Thymus (tissue), 11 donors: ENCODE measurements at regions not wholly inside any gene's neighbourhood (a gene's known extent, or its start where the extent isn't known, plus 50 kb on each side); places are given as distances from the start of the nearest gene placed in this dataset.

Experiments
- DNase-seq, 9 donors: peaks; one replicate each; pipeline ENCODE4 v3.0.0-alpha.2; 2013; ENCODE audit warnings: low spot score in 9 of 9, low read depth in 6 of 9, missing footprints in 1 of 9
- H3K27ac ChIP-seq, 2 donors: one replicate each; pipeline ENCODE4 v1.5.1; 2013; ENCODE audit warnings: control low read depth in 1 of 2, low read depth in 1 of 2, low read length in 1 of 2, mild to moderate bottlenecking in 1 of 2, moderate library complexity in 1 of 2
- H3K27me3 ChIP-seq, 2 donors: one replicate each; pipeline ENCODE4 v1.5.1; 2013; ENCODE audit warnings: low read length in 1 of 2; ENCODE audit not compliant: control insufficient read depth in 2 of 2, insufficient read depth in 1 of 2
- H3K36me3 ChIP-seq, 2 donors: one replicate each; pipeline ENCODE4 v1.5.1; 2013; ENCODE audit warnings: low read length in 1 of 2, mild to moderate bottlenecking in 1 of 2, moderate library complexity in 1 of 2; ENCODE audit not compliant: control insufficient read depth in 2 of 2, insufficient read depth in 2 of 2
- H3K4me1 ChIP-seq, 2 donors: one replicate each; pipeline ENCODE4 v1.5.1; 2013; ENCODE audit warnings: low read length in 2 of 2; ENCODE audit not compliant: control insufficient read depth in 2 of 2, insufficient read depth in 2 of 2
- H3K4me3 ChIP-seq, 2 donors: one replicate each; pipeline ENCODE4 v1.5.1; 2013; ENCODE audit warnings: low read length in 2 of 2, control low read depth in 1 of 2, mild to moderate bottlenecking in 1 of 2
- H3K9me3 ChIP-seq, 2 donors: one replicate each; pipeline ENCODE4 v1.5.1; 2013; ENCODE audit warnings: low read length in 1 of 2, mild to moderate bottlenecking in 1 of 2; ENCODE audit not compliant: control insufficient read depth in 2 of 2, insufficient read depth in 1 of 2
- WGBS: extraction: QIAGEN DNeasy Blood & Tissue Kit; methylation state at CpG from one replicate; pipeline ENCODE4 v1.1.7; 2013; 5-methylcytosine and 5-hydroxymethylcytosine counted together
- donor health status: healthy.

DNA sequence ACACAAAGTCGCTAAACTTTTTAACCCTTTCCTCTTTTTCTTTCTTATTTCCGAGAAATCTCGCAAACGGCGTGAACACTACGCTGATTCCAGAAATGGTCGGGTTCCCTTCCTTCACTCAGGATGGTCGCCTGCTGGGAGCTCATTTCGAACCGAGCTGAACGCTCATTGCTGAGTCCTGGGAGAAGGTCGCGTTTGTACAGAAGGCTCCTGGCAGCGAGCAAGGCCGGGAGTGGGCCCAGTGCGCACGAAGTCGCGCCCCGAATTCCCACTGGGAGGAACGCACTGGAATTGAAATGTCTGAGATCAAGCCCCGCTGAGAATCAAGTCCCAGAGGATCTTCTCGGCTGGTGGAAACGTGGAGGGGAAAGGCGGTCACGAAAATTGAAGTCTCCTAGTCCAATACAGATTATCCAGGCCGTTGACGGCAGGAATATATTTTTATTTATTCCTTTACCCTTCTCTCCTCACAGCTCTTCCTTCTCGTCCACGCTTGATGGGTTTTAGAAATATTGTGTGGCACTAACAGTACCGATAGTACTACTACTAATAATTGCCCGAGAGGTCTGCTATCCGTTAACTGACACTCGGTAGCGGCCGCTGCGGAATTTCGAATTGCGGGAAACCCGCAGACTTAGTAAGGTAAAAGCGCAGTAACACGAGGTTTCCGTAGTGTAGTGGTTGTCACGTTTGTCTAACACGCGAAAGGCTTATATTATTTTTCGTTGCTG is 207.2 kb upstream of the ZNF184 start:
- H3K36me3 ChIP-seq, result no peaks in the 10 kb centered on the region
- no peak overlapping the region for H3K27ac ChIP-seq
- peaks cover 0 to 3% of the 10 kb centered on the region in 2 donors for H3K9me3 ChIP-seq
- WGBS, result 11% methylated on average over 47 of the region's 47 CpGs
- peaks cover 59 to 96% of the 10 kb centered on the region in 2 donors for H3K27me3 ChIP-seq
- no peak for DNase-seq
- H3K4me3 ChIP-seq, result no peak overlapping the region
- H3K4me1 ChIP-seq, result peaks cover 0 to 6% of the 10 kb centered on the region in 2 donors

DNA sequence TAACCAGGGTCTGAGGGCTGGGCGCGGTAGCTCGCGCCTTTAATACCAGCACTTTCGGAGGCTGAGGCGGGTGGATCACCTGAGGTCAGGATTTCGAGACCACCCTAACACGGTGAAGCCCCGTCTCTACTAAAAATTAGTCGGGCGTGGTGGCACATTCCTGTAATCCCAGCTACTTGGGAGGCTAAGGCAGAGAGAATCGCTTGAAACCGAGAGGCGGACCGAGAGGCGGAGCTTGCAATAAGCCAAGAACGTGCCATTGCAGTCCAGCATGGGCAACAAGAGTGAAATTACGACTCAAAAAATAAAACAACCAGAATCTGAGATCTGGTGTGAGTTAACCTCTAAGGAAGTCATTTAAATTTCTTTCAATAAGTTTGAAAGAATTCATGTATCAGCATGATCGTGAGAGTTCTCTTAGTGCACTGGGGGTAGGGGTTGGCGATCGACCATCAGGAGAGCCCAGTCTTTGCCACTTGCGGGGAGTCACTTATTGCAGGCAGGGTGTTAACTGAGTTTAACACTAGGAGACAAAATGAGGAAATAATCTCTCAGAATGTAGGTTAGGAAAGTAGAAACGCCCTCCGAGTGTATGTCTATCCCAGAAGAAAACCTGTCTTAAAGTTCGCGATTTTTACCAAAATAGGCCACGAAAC is 206.5 kb upstream of the ZNF184 start:
- peaks cover 0 to 6% of the 10 kb centered on the region in 2 donors for H3K4me1 ChIP-seq
- H3K36me3 ChIP-seq, result no peaks in the 10 kb centered on the region
- peak in 1 of 9 donors; percentile 9 for DNase-seq
- WGBS, result 10% methylated on average over 27 of the region's 27 CpGs
- H3K27ac ChIP-seq, result no peak overlapping the region
- H3K27me3 ChIP-seq, result peaks cover 54 to 95% of the 10 kb centered on the region in 2 donors
- peaks cover 0 to 3% of the 10 kb centered on the region in 2 donors for H3K9me3 ChIP-seq
- no peak overlapping the region for H3K4me3 ChIP-seq

DNA sequence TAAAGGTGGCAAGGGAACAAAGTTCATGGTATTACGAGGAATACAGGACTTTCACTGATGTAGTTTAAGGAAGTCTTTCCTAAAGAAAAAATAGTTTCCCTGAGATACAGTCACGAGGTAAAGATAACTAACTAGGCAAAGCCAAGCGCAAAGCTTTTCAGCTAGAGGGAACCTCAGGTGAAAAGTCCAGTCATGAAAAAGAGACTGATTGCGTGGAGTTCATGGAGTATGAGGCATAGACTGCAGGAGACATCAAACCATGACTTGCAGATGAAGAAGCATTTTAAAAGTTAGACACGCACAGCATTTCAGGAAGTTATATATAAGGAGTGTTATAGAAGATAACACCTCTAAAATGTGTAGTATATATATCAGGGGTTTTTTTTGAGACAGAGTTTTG is 205.6 kb upstream of the ZNF184 start:
- Histone ChIP-seq H3K27ac (no peak overlapping the region), H3K4me1 (peaks cover 0 to 6% of the 10 kb centered on the region in 2 donors), H3K4me3 (no peak overlapping the region), H3K9me3 (peaks cover 0 to 3% of the 10 kb centered on the region in 2 donors), H3K27me3 (peaks cover 53 to 95% of the 10 kb centered on the region in 2 donors), H3K36me3 (no peaks in the 10 kb centered on the region)
- no peak for DNase-seq
- WGBS, result 40% methylated on average over 5 of the region's 5 CpGs

DNA sequence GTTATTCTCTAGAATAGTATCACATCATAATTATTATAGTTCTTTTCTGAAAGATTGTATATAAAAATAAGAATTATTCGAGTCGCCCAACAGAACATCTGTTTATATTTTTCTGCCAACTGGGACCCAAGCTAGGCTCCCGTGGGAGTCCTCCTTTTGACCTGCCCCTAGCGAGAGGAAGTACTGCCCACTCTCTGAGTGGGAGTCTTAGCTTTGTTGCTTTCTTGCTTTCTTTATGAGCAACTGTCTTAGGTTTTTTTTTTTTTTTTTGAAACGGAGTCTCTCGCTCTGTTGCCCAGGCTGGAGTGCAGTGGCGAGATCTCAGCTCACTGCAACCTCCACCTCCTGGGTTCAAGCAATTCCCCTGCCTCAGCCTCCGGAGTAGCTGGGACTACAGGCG is 202.0 kb upstream of the ZNF184 start:
- H3K9me3 ChIP-seq, result peaks cover under 1 to 4% of the 10 kb centered on the region in 2 donors
- H3K27ac ChIP-seq, result no peak overlapping the region
- WGBS, result 81% methylated on average over 9 of the region's 9 CpGs
- peaks cover 0 to 6% of the 10 kb centered on the region in 2 donors for H3K4me1 ChIP-seq
- no peak for DNase-seq
- no peak overlapping the region for H3K4me3 ChIP-seq
- peaks cover 44 to 95% of the 10 kb centered on the region in 2 donors for H3K27me3 ChIP-seq
- no peaks in the 10 kb centered on the region for H3K36me3 ChIP-seq

DNA sequence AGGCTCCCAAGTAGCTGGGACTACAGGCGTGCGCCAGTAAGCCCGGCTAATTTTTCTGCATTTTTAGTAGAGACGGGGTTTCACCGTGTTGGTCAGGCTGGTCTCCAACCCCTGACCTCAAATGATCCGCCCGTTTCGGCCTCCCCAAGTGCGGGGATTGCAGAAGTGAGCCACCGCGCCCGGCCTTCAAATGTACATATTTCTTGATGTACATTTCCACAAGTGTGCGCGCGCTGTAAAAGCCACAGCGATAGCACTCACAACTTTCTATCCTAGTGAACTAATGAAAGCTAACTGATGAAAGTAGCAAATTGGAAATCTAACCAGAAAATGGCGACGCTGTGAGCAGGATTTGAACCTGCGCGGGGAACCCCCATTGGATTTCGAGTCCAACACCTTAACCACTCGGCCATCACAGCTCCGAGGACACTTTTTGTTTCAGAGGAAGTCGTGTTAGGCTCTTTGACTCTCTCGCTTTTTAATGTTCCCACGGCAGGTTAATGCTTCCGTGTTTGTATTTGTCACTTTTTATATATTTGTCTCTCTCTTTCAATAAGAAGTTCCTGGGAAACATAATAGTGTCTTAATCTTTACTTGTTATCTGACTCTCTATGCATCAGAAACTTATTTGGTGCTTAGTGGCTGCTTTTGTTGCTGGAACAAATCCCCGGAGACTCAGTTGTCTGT is 199.4 kb upstream of the ZNF184 start:
- DNase-seq, result peak in 1 of 9 donors; percentile 35
- no peak overlapping the region for H3K4me3 ChIP-seq

DNA sequence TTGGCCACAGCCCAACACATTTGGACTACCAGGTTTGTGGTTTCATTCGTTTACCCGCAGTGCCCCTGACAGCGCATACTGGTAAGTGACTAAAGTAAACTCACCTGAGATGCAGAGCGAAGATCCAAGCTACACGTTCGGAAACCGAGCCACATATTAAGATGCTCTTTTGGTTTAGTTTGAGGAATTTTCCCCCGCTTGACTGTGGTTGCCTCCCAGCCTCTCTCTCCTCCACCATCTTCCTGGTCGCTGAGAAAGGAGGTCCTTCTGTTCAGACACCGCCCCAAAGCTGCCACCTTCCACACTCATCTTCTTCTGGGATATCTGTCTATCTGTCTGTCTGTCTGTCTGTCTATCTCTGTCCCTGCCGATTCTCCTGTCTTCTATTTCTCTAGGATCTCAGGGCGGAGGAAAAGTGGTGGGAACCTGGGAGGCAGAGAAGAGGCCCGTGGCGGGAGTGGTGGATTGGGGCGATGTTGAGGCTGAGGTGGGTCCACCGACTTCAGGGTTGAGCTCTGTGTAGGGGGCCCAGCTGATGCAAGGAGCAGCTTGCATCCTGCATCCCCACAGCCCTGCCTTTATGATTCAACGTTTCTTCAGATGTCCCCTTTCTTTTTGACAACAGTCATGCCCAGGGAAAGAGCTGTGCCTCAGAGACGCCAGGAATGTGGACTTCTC is 196.9 kb upstream of the ZNF184 start:
- peaks cover 48 to 98% of the 10 kb centered on the region in 2 donors for H3K27me3 ChIP-seq
- H3K27ac ChIP-seq, result no peak overlapping the region
- H3K9me3 ChIP-seq, result peaks cover 0 to 4% of the 10 kb centered on the region in 2 donors
- no peaks in the 10 kb centered on the region for H3K36me3 ChIP-seq
- DNase-seq, result peak in 1 of 9 donors; percentile 1
- H3K4me3 ChIP-seq, result no peak overlapping the region
- WGBS, result 15% methylated on average over 18 of the region's 18 CpGs
- peaks cover 0 to 10% of the 10 kb centered on the region in 2 donors for H3K4me1 ChIP-seq

More for the DNA sequence above, 199.4 kb upstream of the ZNF184 start:
- Histone ChIP-seq H3K27ac (peak overlapping the region in 1 of 2 donors; percentile 2), H3K9me3 (peaks cover 0 to 4% of the 10 kb centered on the region in 2 donors), H3K36me3 (no peaks in the 10 kb centered on the region), H3K4me1 (peaks cover 0 to 10% of the 10 kb centered on the region in 2 donors), H3K27me3 (peaks cover 46 to 95% of the 10 kb centered on the region in 2 donors)
- 4% methylated on average over 28 of the region's 28 CpGs for WGBS

DNA sequence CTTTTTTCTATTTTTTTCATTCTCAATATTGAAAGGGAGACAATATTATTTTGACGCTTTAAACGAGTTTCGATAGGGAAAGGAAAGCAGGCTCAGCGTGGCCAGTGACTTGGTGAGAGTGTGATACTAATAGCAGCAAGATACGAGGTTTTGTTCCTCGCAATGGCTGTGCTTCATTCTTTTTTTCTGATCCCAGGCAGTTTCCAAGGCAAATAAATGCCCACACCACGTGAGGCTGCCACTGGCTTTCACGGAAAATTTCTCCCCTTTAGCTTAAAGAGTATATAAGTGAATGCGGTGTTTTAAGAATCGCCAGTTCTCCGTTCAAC is 196.4 kb upstream of the ZNF184 start:
- 8% methylated on average over 11 of the region's 11 CpGs for WGBS
- H3K4me3 ChIP-seq, result no peak overlapping the region

DNA sequence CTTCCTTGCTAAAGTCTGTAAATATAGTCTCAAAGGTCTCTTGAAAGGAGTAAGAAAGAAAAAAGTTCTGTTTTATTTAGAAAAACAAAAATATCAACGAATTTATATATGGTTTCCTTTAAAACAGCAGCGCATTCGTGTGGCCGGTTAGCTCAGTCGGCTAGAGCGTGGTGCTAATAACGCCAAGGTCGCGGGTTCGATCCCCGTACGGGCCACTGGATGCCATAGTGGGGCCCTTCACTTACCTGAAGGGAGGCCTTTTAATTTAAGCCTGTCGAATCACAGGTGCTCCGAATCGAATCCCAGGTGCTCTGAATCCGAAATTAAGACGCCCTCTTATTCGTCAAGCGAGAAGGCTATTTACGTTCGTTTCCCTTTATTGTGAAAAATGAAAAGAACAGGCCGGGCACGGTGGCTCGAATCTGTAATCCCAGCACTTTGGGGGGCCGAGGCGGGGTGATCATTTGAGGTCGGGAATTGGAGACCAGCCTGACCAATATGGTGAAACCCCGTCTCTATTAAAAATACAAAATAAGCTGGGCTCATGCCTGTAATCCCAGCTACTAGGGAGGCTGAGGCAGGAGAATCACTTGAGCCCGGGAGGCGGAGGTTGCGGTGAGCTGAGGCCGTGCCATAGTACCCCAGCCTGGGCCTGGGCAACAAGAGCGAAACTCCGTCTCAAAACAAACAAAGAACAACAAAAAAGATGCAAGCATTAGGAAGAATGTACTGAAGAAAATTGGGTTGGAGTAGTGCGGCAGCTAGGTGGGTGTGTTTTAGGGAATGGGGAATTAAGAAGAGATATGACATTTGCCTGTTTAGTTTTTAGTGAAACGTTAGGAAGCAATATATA is 195.8 kb upstream of the ZNF184 start:
- no peak overlapping the region for H3K4me3 ChIP-seq
- H3K4me1 ChIP-seq, result peaks cover 0 to 10% of the 10 kb centered on the region in 2 donors
- peak in 1 of 9 donors; percentile 36 for DNase-seq
- H3K27ac ChIP-seq, result no peak overlapping the region
- H3K9me3 ChIP-seq, result peaks cover 0 to 4% of the 10 kb centered on the region in 2 donors
- 6% methylated on average over 36 of the region's 36 CpGs for WGBS
- H3K36me3 ChIP-seq, result no peaks in the 10 kb centered on the region
- peaks cover 46 to 88% of the 10 kb centered on the region in 2 donors for H3K27me3 ChIP-seq

More for the DNA sequence above, 196.4 kb upstream of the ZNF184 start:
- peaks cover 0 to 4% of the 10 kb centered on the region in 2 donors for H3K9me3 ChIP-seq
- H3K27ac ChIP-seq, result no peak overlapping the region
- peaks cover 48 to 94% of the 10 kb centered on the region in 2 donors for H3K27me3 ChIP-seq
- no peaks in the 10 kb centered on the region for H3K36me3 ChIP-seq
- peaks cover 0 to 10% of the 10 kb centered on the region in 2 donors for H3K4me1 ChIP-seq
- DNase-seq, result peak in 1 of 9 donors; percentile 19
